Ectodermal cell (in vitro differentiated cells): ENCODE measurements at regions not wholly inside any gene's neighbourhood (a gene's known extent, or its start where the extent isn't known, plus 50 kb on each side); places are given as distances from the start of the nearest gene placed in this dataset.
A peak's percentile ranks its signal among the peaks of the same experiment; 100 is the strongest.

Experiments
- H3K27ac ChIP-seq: 2 replicates; pipeline ENCODE4 v1.7.0; 2013; ENCODE audit warnings: mild to moderate bottlenecking, low read depth, low read length; ENCODE audit not compliant: insufficient read depth, poor library complexity, severe bottlenecking
- H3K27me3 ChIP-seq: 2 replicates; pipeline ENCODE4 v1.7.0; 2013; ENCODE audit warnings: mild to moderate bottlenecking, low read length; ENCODE audit not compliant: insufficient read depth, control insufficient read depth, poor library complexity, severe bottlenecking
- H3K36me3 ChIP-seq: one replicate; pipeline ENCODE4 v1.7.0; 2013; ENCODE audit warnings: low read length; ENCODE audit not compliant: control insufficient read depth, insufficient read depth
- H3K4me1 ChIP-seq: one replicate; pipeline ENCODE4 v1.7.0; 2013; ENCODE audit warnings: low read length; ENCODE audit not compliant: control insufficient read depth, insufficient read depth
- H3K4me3 ChIP-seq: 2 replicates; pipeline ENCODE4 v1.7.0; 2013; ENCODE audit warnings: low read depth, low read length, control low read depth; ENCODE audit not compliant: insufficient read depth
- H3K9me3 ChIP-seq: 2 replicates; pipeline ENCODE4 v1.7.0; 2013; ENCODE audit warnings: mild to moderate bottlenecking, low read length, moderate library complexity; ENCODE audit not compliant: control insufficient read depth
- WGBS, 2 experiments: methylation state at CpG; one replicate each; pipeline ENCODE4 v1.1.7; 2013; ENCODE audit warnings: missing lambda C conversion rate in 2 of 2; 5-methylcytosine and 5-hydroxymethylcytosine counted together

GRCh38 chr22:44604455-44604854, 97.5 kb upstream of the PRR5 start:
- H3K36me3 ChIP-seq = no peaks in the 10 kb centered on the region
- peaks cover 10% of the 10 kb centered on the region for H3K4me1 ChIP-seq
- no peak overlapping the region for H3K27ac ChIP-seq
- no peaks in the 10 kb centered on the region for H3K27me3 ChIP-seq
- WGBS, 2 experiments = 85 to 93% methylated on average over 4 of the region's 4 CpGs
- no peak overlapping the region for H3K4me3 ChIP-seq
- no peaks in the 10 kb centered on the region for H3K9me3 ChIP-seq

- H3K27ac ChIP-seq = no peak overlapping the region
- no peaks in the 10 kb centered on the region for H3K36me3 ChIP-seq
- H3K9me3 ChIP-seq = no peaks in the 10 kb centered on the region
- H3K4me1 ChIP-seq = peaks cover 10% of the 10 kb centered on the region
- 92 to 94% methylated on average over 11 of the region's 11 CpGs for WGBS, 2 experiments
- no peak overlapping the region for H3K4me3 ChIP-seq
- no peaks in the 10 kb centered on the region for H3K27me3 ChIP-seq
Measured at GRCh38 chr22:44603767-44604166, 98.2 kb upstream of the PRR5 start.

GRCh38 chr22:44601725-44602124, 100.3 kb upstream of the PRR5 start:
- no peak overlapping the region for H3K27ac ChIP-seq
- 91 to 95% methylated on average over 5 of the region's 5 CpGs for WGBS, 2 experiments
- no peaks in the 10 kb centered on the region for H3K27me3 ChIP-seq
- H3K9me3 ChIP-seq = no peaks in the 10 kb centered on the region
- peaks cover 24% of the 10 kb centered on the region for H3K4me1 ChIP-seq
- no peaks in the 10 kb centered on the region for H3K36me3 ChIP-seq
- H3K4me3 ChIP-seq = no peak overlapping the region

GRCh38 chr22:44601189-44601588, 100.8 kb upstream of the PRR5 start:
- H3K27me3 ChIP-seq = no peaks in the 10 kb centered on the region
- peaks cover 29% of the 10 kb centered on the region for H3K4me1 ChIP-seq
- H3K36me3 ChIP-seq = no peaks in the 10 kb centered on the region
- 91 to 96% methylated on average over 7 of the region's 7 CpGs for WGBS, 2 experiments
- H3K4me3 ChIP-seq = no peak overlapping the region
- H3K9me3 ChIP-seq = no peaks in the 10 kb centered on the region
- H3K27ac ChIP-seq = no peak overlapping the region

GRCh38 chr22:44600207-44600785, 101.7 kb upstream of the PRR5 start:
- no peak overlapping the region for H3K4me3 ChIP-seq
- H3K27me3 ChIP-seq = no peaks in the 10 kb centered on the region
- H3K27ac ChIP-seq = no peak overlapping the region
- peaks cover 31% of the 10 kb centered on the region for H3K4me1 ChIP-seq
- H3K36me3 ChIP-seq = no peaks in the 10 kb centered on the region
- H3K9me3 ChIP-seq = no peaks in the 10 kb centered on the region
- WGBS, 2 experiments = 95% methylated on average over 13 of the region's 13 CpGs

- H3K4me3 ChIP-seq = no peak overlapping the region
- peaks cover 35% of the 10 kb centered on the region for H3K4me1 ChIP-seq
- WGBS, 2 experiments = 86 to 87% methylated on average over 11 of the region's 11 CpGs
- no peaks in the 10 kb centered on the region for H3K36me3 ChIP-seq
- no peak overlapping the region for H3K27ac ChIP-seq
- H3K27me3 ChIP-seq = no peaks in the 10 kb centered on the region
- H3K9me3 ChIP-seq = no peaks in the 10 kb centered on the region
Measured at GRCh38 chr22:44599500-44600140, 101.6 kb upstream of the RTL6 start.

GRCh38 chr22:44599084-44599483, 101.1 kb upstream of the RTL6 start:
- H3K27ac ChIP-seq = no peak overlapping the region
- no peaks in the 10 kb centered on the region for H3K27me3 ChIP-seq
- no peaks in the 10 kb centered on the region for H3K9me3 ChIP-seq
- peaks cover 39% of the 10 kb centered on the region for H3K4me1 ChIP-seq
- H3K36me3 ChIP-seq = no peaks in the 10 kb centered on the region
- H3K4me3 ChIP-seq = no peak overlapping the region
- WGBS, 2 experiments = 93% methylated on average over 9 of the region's 9 CpGs

- peaks cover 49% of the 10 kb centered on the region for H3K4me1 ChIP-seq
- no peaks in the 10 kb centered on the region for H3K36me3 ChIP-seq
- H3K27ac ChIP-seq = no peak overlapping the region
- H3K27me3 ChIP-seq = no peaks in the 10 kb centered on the region
- no peak overlapping the region for H3K4me3 ChIP-seq
- no peaks in the 10 kb centered on the region for H3K9me3 ChIP-seq
- WGBS, 2 experiments = 87 to 89% methylated on average over 15 of the region's 15 CpGs
Measured at GRCh38 chr22:44597616-44598015, 99.6 kb upstream of the RTL6 start.

- peaks cover 55% of the 10 kb centered on the region for H3K4me1 ChIP-seq
Measured at GRCh38 chr22:44596396-44597125, 98.5 kb upstream of the RTL6 start.

GRCh38 chr22:44595841-44596341, 97.9 kb upstream of the RTL6 start:
- Histone ChIP-seq H3K36me3 (no peaks in the 10 kb centered on the region), H3K27ac (peak overlapping the region; percentile 21), H3K9me3 (no peaks in the 10 kb centered on the region), H3K27me3 (no peaks in the 10 kb centered on the region), H3K4me3 (no peak overlapping the region), H3K4me1 (peaks cover 59% of the 10 kb centered on the region)
- WGBS, 2 experiments = 74 to 76% methylated on average over 21 of the region's 21 CpGs

More at GRCh38 chr22:44596396-44597125, 98.5 kb upstream of the RTL6 start:
- no peaks in the 10 kb centered on the region for H3K36me3 ChIP-seq
- no peaks in the 10 kb centered on the region for H3K9me3 ChIP-seq
- H3K4me3 ChIP-seq = no peak overlapping the region
- peak overlapping the region; percentile 29 for H3K27ac ChIP-seq
- 84 to 85% methylated on average over 17 of the region's 17 CpGs for WGBS, 2 experiments
- no peaks in the 10 kb centered on the region for H3K27me3 ChIP-seq
